Right lung (tissue), 2 donors: ENCODE measurements at regions not wholly inside any gene's neighbourhood (a gene's known extent, or its start where the extent isn't known, plus 50 kb on each side); places are given as distances from the start of the nearest gene placed in this dataset.

ENCODE experiments used
- DNase-seq, 2 donors: peaks; one replicate each; pipeline ENCODE4 v3.0.0-alpha.2; 2013

DNA sequence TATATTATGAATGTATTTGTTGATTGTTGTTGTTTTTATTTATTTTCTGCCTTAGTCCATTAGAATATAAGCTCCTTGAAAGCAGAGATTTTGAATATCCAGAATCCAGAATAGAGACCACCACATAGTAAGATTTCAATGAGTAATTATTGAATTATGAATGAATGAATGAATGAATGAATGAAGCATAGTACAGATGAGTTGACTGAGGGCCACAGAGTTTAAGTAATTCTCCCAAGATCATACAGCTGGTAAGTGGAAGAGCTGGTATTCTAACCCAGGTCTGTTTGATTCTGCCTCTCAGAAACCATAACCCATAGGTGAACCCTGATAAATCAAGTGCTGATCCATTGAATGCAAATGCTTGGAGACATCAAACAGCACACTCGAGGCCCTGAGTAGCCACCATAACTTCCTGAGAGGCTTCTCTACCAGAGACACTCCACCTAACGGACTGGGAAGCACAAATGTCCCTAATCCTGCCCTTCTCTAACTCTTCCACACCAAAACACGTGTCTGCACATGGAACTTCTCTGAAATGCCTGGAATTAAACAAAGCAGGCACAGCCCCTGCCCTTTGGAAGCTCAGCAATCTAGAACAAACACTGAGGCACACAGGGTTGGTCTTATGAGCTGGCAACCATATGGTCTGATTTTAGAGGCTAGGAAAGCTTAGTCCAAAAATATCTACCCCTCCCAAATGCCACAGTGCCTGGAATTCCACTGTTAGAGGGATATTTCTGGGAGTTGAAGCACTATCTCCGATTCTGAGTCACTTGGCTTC lies 190.1 kb downstream of the FOXO1 start:
- DNase-seq = no peak

DNA sequence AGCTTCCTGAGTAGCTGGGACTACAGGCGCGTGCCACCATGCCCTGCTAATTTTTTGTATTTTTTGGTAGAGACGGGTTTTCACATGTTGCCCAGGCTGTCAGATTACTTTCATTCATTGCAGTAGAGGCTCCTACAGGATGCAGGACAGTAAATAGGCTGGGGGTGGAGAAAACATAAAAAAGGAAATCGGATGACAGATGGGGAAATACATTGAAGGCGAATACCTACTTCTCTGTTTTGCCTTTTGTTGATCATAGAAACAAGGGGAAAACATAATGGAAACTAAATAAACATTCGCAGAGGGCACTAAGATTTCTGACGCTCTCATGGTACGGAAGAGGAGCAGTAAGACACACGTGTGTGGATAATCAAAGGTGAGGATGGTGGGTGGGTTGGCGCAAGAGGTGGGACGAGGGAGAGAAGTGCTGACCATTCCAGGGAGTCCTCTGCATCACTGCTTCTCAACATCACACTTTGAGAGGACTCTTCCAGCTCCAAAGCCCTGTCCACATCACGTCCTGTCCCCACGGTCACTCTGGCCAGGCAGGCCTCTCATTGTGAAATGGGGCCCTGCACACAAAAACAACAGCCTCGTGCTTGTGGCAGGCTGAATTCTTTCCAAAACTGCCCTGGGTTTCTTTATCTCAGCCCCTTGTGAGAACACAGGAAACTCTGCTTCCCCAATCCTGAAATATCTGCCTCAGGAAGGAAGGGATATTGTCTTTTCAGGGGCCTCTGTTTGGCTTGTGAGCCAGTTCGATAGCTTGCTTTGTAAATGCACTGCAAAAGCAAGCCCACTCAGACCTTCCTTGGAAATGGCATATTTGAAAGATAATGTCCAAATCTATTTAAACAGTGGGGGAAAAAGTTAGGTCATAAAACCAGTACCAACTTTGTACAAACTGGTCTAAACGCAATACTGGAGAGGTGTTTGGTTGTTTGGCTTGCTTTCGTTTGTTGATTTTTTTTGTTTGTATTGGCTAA lies 188.5 kb downstream of the FOXO1 start:
- peak; percentile 12 to 19 for DNase-seq

DNA sequence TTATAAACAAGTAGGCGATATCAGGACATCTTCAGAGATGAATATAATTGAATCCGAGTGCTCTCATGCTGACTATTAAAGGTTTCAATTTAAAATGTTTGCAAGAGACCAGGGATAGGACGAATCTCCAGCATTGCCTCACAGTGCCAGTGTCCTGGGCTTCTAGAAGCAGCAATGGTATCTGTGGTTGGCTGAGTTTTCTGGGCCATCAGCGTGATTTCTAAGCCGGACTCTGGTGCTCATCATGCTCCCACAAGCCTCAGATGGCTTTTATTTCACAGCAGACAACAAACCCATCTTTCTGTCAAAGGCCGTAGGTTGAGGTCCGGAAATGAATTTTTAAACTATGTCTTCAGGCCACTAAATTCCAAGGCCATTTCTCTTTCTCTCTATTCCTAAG lies 187.7 kb downstream of the FOXO1 start:
- no peak for DNase-seq

DNA sequence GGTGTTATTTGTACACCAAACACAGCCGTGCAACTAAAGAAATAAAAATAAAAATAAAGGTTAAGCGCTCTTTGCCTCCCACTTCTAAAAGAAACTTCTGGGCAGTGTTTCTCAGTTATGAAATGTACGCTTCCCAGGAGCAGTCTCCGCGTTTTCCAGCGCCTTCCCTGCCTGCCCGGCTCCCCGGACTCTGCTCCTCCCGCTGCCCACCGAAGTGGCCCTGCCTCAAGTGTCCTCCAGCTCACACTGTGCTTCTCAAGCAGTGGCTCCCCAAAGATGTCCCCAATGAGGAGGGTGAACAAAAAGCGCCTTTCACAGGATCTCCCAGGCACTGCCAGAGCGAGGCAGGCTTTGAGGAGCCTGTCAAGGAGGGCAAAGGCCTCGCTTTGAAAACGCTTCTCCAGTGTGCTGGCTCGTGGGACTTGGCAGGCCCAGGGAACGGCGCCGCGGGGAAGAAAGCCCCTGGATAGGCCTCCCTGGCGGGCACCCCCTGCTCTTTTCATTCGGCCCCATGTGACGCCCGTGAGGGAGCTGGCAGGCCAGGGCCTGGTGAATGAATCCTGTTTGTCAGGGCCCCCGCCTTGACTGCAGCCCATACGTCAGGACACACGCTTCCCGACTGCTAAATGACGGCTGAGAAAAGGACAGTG lies 187.1 kb downstream of the FOXO1 start:
- no peak for DNase-seq

DNA sequence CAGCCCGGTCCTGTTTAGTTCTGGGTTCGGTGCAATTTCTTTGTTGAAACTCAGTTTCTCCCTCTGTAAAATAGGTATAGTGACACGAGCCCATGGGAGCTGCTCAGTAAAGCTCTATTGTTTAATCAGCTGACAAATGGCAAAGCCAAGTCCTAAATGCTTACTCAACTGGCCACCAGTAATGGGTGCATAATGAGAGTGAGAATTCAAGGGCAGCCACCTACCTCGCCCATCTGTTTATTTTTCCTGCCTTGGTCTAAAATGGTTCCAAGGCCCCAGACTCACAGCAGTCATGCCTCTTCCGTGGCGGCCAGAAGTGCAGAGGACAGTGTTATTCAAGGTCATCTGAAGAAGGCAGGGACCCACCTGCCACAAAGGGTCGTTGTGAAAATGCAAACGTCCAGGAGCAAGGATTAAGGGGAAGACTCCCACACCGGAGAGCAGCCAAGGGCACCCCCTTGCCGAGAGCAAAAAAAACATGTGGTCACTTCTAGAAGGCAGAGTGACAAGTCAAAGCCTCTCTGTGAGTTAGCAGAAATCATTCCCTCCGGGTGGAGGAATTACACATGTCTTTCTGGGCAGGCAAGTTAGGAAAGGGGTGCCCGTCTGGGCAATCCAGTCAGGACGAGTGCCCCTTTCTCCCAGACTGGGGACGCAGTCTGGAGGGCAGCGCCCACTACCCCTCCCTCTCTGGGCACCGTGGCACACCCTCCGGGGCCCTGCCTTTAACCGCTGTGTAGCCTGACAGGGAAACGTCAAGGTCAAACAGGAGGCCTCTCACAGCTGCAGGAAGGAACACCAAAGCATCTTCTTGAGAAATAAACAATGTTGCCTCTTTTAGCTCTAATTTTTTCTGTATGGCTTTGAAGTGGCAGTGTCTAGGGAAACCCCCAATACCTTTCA lies 186.2 kb downstream of the FOXO1 start:
- DNase-seq = no peak

DNA sequence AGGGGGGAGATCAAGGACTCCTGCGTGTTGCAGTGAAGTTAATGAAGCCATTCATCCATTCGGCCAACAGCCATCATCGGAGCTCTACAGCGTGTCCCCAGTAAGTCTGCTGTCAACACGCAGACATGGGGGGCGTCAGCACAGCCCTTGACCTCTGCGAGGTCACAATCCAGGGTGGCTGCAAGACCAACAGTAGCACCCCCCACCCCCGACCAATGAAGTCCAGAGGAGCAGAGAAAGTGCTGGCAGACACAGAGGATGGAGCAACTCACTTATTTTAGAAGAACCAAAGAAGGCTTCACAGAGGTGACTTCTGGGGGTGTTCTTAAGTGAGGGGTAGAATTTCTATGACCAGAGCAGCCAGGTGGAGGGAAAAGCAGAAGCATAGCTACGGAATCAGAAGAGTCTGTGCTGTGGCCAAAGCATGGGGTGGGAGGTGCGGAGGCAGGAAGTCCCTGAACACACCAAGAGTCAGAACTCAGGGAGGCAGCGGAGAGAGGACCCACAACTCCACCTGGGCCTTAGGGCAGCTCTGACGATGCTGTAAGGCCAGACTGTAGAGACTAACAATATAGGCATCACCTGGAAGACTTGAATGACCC lies 185.4 kb downstream of the FOXO1 start:
- no peak for DNase-seq

DNA sequence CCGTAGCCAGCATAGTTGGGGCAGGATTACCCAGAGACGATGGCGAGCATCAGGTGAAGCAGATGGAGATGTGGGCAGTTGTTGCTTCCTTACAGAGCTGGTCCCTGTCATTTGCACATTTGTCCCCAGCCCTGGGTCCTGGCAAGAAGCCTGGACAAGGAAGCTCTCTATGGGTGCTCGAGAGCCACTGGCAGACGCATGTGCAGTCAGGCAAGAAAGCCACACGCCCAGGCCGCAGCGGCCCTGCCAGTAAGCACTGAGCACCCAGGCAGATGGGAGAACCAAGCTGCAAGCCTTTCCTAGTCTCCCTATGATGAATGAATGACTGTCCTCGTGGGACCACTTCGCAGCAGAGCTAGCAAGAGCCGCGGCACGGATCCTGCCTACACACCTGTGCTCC lies 182.8 kb downstream of the FOXO1 start:
- no peak for DNase-seq

DNA sequence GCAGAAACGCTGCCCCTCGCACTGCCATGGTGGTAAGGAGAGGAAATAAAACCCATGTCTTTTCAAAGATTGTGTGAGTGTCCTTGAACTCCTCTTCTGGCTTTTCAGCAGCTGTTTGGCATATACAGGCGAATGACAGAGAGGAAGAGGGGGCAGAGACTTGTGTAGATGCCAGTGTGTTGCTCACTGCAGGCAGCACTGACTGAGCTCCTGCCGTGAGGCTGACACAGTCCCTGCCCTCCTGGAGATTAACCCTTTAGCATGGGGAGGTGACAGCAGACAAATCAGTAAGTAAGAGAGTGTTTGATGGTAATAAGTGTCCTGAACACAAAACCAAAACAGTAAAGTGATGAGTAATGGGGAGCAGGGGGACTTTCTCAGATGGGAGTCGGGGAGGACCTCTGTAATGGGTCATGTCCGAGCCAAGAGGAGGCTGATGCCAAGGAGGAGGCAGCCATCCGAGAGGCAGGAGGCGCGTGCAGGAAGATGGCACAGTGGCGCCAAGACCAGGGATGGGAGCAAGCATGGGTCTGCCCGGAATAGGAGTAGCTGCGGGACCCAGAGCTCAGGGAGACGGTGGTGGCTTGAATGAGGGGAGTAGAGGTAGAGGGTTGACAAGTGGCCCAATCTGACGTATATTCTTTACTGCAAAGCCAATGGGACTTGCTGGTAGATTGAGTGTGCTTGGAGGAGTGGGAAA lies 182.2 kb downstream of the FOXO1 start:
- DNase-seq = no peak

DNA sequence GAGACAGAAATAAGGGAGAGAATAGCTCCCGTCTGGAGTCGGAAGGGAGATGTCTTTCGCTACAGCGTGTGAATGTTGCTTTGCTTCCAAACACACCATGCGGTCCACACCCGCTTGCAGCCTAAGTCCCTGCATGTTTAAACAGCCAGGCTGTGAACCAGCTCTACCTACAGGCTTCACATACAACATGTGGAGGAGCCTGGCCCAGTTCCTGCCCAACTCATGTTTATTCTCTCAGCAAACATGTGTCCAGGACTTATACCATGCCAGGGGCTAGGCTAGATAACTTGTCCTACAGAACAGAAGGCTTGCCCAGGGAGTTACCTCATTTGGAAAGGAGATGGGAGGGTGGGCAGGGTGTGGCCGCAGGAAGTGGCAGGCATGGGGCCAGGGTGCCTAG lies 181.5 kb downstream of the FOXO1 start:
- DNase-seq = no peak

DNA sequence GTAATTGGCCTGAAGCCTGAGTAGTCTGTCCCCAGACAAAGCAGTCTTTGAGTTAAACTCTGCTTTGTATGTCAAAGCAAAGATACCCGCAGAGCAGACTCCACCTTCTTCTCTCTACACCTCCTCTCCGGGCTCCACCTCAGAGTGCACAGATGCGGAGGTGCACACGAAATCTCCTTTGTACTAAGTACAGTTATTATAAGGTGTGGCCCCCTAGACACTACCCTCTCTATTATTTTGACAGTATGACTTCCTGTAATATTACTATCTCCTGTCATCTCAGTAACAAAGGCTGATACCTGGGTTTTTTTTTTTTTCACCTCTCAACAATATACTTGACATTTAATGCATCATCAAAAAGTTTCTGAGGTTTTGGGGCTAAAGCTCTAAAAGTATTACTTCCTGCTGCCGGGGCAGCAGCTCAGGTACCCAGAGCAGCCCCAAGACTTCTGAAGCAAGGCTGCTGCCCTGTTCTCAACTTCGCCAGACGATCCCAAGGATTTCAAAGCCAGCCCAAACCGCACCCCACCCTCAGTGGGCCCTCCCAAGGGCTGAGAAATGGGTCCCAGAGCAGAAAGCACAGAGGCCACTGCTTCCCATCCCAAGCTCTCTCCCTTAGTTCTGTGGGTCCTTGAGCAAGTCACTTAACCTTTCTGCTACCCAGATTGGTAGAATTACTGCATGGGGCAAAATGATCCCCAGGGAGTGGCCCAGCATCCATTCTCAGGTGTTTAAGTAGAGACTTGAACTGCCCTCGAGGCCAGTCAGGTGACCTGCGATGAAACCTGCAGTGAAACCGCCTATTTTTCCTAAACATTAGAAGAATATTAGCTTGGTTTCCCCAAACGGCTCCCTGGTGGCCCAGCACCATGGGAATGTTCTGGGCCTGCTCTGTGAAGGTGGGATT lies 180.6 kb downstream of the FOXO1 start:
- no peak for DNase-seq

DNA sequence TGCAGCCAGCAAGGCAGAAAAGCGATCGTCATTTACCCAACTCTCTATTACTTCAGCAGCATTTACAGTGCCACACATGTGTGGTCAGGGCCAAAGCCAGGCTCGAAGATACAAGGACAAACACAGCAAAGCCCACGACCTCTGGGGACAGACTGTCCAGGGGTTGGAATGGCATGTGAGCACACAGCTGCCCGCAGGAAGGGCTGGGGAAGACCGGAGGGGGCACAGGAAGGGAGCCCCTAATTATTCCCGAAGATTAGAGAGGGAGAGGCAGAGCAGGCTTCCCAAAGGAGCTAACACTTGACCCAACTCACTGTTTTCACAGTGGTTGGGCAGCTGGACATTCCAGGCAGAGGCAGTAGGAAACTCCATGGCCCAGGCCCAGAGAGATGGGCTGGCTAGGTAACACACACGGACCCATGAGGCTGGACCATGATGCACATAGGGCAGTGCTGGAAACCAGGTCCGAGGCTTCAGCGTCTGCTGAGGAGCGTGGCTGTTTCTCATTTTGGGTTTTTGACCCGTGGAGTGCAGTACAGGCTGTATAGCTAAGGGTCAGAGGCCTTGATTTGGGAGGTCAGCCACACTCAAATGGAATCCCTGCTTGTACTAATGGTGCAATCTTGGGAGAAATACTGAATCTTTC lies 179.8 kb downstream of the FOXO1 start:
- DNase-seq = no peak

DNA sequence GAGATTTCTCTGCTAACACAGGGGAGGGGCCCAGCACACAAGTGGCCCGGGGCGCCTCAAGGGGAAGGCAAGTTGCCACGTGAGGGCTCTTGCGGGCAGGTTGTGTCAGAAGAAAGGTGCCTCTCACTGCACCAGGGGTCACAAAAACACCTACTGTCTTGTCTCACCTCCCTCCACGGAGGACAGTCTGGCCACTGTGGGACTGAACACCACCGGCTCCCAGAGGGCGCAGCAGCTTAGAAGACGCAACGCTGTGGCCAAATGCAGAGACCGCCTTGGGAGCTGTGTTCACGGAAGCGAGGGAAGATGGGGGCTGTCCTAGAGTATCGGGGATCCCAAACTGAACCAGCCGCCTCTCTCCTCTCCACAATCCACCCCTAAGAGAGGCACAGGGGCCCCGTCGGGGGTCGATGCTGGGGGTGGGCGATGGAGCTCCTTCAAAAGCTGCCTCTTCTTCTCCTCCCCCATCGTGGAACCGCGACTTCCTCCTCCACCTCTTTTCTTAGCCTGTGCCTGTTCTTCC lies 177.5 kb downstream of the FOXO1 start:
- no peak for DNase-seq

DNA sequence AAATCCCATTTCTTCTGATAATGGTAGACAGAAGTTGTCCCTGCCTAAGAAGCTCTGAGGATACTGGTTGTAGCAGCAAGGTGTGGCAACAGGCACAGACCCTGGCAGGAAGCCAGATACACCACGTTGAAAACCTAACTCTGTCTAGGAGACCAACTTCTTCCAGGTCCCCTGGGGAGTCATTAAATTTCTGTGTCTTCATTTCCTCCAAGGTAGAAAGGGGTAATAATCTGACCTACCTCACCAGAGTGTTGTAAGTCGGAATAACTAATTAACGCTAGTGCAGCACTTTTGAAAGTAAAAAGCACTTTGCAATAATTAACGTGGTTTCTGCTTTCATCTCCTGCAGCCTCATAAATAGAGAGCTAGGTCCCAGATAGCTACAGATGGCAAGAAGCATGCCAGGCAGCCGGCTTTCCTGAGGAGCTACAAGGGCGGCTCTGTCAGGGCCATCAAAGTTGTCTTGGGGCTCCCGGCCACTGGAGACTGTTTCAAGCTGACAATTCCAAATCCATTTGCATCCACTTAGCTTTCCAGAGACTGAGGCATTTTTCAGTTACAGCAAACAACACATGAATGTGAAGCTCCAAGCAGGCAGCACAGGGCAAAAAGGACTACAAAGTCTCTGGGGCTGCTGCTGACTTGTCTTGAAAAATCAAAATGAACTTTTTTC lies 176.2 kb downstream of the FOXO1 start:
- no peak for DNase-seq

DNA sequence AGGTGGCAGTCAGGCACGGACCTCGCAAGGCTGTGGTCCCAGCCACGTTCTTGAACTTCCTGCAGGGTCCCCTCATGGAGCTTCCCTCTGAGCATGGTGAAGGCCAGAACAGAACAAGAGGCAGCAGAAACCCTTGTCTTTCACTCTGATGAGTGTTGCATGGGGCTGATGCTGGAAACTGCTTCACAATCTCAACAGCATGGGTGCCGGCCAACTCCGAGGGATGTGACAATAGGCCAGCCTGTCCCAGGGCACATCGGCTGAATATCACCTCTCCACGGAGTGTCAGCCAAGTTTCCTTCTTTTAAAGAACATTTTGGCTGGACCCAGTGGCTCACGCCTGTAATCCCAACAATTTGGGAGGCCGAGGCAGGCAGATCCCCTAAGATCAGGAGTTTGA lies 173.9 kb downstream of the FOXO1 start:
- DNase-seq = no peak

DNA sequence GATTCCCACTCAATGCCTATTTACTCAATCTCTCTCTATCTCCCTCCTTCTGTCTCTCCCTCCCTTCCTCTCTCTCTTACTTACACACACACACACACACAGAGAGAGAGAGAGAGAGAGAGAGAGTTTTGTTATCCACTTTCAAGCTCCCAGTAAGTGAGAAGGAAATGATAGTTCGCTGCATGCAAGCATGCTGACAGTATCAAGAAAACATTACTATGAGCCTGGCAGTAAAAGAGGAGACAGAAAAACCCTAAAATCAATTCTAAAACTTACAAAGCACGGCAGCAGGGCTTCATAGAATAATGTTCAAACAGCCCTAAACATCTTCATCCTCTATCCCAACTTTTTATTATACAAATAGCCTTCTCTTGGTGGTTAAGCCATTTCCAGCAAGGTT lies 171.9 kb downstream of the FOXO1 start:
- no peak for DNase-seq

DNA sequence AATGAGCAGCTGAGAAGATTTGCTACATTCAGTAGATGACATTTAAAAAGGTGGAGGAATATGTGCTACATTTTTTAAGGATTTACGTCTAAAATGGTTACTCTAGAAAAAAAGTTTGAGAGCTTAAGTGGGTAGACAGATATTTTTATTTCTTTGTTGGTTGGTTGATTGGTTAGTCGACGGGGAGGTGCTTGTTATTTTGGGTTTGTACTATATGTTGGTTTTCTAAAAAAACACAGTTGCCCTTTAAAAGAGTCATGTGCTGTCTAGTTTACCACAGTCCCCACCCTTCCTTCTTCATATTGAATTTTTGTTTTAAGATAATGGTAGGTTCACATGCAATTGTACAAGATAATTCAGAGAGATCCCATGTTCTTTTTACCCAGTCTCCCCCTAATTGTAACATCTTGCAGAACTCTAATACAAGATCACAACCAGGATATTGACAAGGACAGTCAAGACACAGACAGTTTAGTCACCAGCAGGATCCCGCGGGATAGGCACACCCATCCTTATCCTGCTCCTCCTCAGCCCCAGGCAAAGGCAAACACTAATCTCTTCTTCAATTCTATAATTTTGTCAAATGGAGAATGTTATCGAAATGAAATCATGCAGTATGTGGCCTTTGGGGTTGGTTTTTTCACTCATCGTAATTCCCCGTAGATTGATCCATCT lies 171.4 kb downstream of the FOXO1 start:
- DNase-seq = no peak

DNA sequence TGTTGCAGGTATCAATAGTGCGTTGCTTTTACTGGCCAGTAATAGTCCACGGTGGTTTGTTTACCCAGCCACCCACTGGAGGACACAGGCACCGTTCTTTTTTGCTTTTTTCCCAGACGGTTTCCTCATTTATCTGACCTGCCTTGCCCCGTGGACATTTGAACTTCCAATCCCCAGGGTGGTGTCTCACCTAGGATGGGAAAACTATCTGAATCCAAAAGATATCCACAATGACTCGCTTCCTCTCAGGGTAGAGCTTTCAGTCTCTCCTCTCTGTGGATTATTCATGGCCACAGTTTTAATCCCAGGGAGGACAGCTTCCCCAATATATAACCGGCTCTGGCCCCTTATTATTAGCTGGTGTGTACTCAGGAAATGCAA lies 170.8 kb downstream of the FOXO1 start:
- DNase-seq = no peak
